ENCODE measurements at regions not wholly inside any gene's neighbourhood (a gene's known extent, or its start where the extent isn't known, plus 50 kb on each side); places are given as distances from the start of the nearest gene placed in this dataset.

- ChIA-PET POLR2A (ENCODE audit: partially characterized antibody) (interaction anchor here (0.7 kb wide), 1 partner anchor 367 kb away, joined by 5 read pairs; no protein-coding TSS in a partner anchor), CTCF (ENCODE audit: partially characterized antibody) (interaction anchor here (1.0 to 2.8 kb wide), 4 partner anchors 13 to 58 kb away, joined by 3 to 7 read pairs (median 5); no protein-coding TSS in a partner anchor)
- H4K5ac ChIP-seq (ENCODE audit: insufficient read length, low read depth, low read length): no peak overlapping the region
- DNase-seq (ENCODE audit: low read depth in 1 of 2, low spot score in 2 of 2): no peak
- H2AK5ac ChIP-seq (ENCODE audit: low read depth, low read length): no peak overlapping the region
- H4K91ac ChIP-seq (replicated peaks; ENCODE audit: insufficient read length, low read length): no peak overlapping the region
- no peak overlapping the region for H3K23ac ChIP-seq (ENCODE audit: insufficient read length)
- H4K8ac ChIP-seq (ENCODE audit: extremely low read depth, insufficient read depth, low read length): no peak overlapping the region
- WGBS, 2 experiments (ENCODE audit: extremely low coverage in 1 of 2, insufficient coverage in 1 of 2, insufficient read length in 1 of 2, insufficient replicate concordance in 2 of 2, low coverage in 1 of 2, low lambda C conversion rate in 2 of 2, missing lambda C conversion rate in 1 of 2): 94% methylated on average over 1 of the region's 1 CpG; no CpG with 5 or more reads in 1 of the 2 experiments
- no peak for FAIRE-seq
- no peaks in the 10 kb centered on the region for H4K20me1 ChIP-seq (replicated peaks in 1 of 2; ENCODE audit: control insufficient read depth in 1 of 2, insufficient read depth in 2 of 2, low read length in 2 of 2)
- H3K4ac ChIP-seq (replicated peaks; ENCODE audit: insufficient read length, low read depth, low read length): no peak overlapping the region
- H3K4me2 ChIP-seq (ENCODE audit: insufficient read depth in 1 of 2, low read depth in 2 of 2, low read length in 2 of 2): no peak overlapping the region
- no peak overlapping the region for H3K56ac ChIP-seq (replicated peaks; ENCODE audit: insufficient read length, low read depth, low read length)
- no peak overlapping the region for H3K14ac ChIP-seq (ENCODE audit: insufficient read length)
- no peaks in the 10 kb centered on the region for H3K36me3 ChIP-seq (ENCODE audit: control insufficient read depth in 2 of 4, insufficient read depth in 4 of 4, low read length in 3 of 4)
- H2AFZ ChIP-seq (ENCODE audit: low read length): no peak overlapping the region
- no peak overlapping the region for H3K18ac ChIP-seq (ENCODE audit: extremely low read depth, low read length)
- no peak overlapping the region for H3K4me3 ChIP-seq (ENCODE audit: extremely low read depth in 1 of 4, insufficient read depth in 2 of 4, low read depth in 3 of 4, low read length in 4 of 4)
- no peak overlapping the region for H2BK120ac ChIP-seq (replicated peaks; ENCODE audit: low read depth, low read length)
- no peaks in the 10 kb centered on the region for H3K9me3 ChIP-seq (ENCODE audit: insufficient read depth in 2 of 2, low read depth in 1 of 2, low read length in 1 of 2)
- H2BK20ac ChIP-seq (ENCODE audit: low read length): no peak overlapping the region
- H2BK5ac ChIP-seq (ENCODE audit: low read depth, low read length): no peak overlapping the region
- TF ChIP-seq SIRT6 (IDR thresholded peaks at IDR 0.05; ENCODE audit: low read length) (no peak), CTCF (IDR thresholded peaks at IDR 0.05; ENCODE audit: control extremely low read depth in 1 of 3, insufficient read depth in 1 of 3, low read depth in 1 of 3, low read length in 3 of 3) (no peak), RXRA (IDR thresholded peaks at IDR 0.05; ENCODE audit: insufficient read depth, low read depth, low read length) (no peak), SIN3A (conservative IDR thresholded peaks at IDR 0.05 in 1 of 2, IDR thresholded peaks at IDR 0.05 in 1 of 2; ENCODE audit: low read depth in 1 of 2, low read length in 2 of 2) (no peak)
- H3K27me3 ChIP-seq (replicated peaks in 1 of 4; ENCODE audit: control insufficient read depth in 3 of 4, extremely low read depth in 1 of 4, insufficient read depth in 3 of 4, low read length in 3 of 4): peaks cover 0 to 3% (median 0%) of the 10 kb centered on the region in 4 experiments; a peak in 2 of 7 replicates
- no peak overlapping the region for H3K9ac ChIP-seq (replicated peaks in 1 of 4; ENCODE audit: extremely low read depth in 1 of 4, low read depth in 3 of 4, low read length in 3 of 4)
- no peak overlapping the region for H2BK12ac ChIP-seq (ENCODE audit: low read depth, low read length)
- H3K27ac ChIP-seq (ENCODE audit: low read depth, low read length): no peak overlapping the region
- no peaks in the 10 kb centered on the region for H3K79me1 ChIP-seq (ENCODE audit: low read depth, low read length)
- no peaks in the 10 kb centered on the region for H3K23me2 ChIP-seq (ENCODE audit: low read depth, low read length)
- no peaks in the 10 kb centered on the region for H3K79me2 ChIP-seq (ENCODE audit: control insufficient read depth in 1 of 2, insufficient read depth in 2 of 2, low read length in 2 of 2)
- H3K4me1 ChIP-seq (replicated peaks in 1 of 4; ENCODE audit: control insufficient read depth in 3 of 4, insufficient read depth in 4 of 4, low read length in 3 of 4): no peaks in the 10 kb centered on the region
- no peak overlapping the region for H2BK15ac ChIP-seq (ENCODE audit: low read length)
Measured at GRCh38 chr11:11171854-11172253, 181.2 kb downstream of the CSNK2A3 start.

Data from H1 (cell line).